Glomerular visceral epithelial cell (primary cell): ENCODE measurements at regions not wholly inside any gene's neighbourhood (a gene's known extent, or its start where the extent isn't known, plus 50 kb on each side); places are given as distances from the start of the nearest gene placed in this dataset.

Experiments used
- DNase-seq: peaks from one replicate; pipeline ENCODE4 v3.0.0-alpha.2; 2016; ENCODE audit errors: extremely low spot score

DNA sequence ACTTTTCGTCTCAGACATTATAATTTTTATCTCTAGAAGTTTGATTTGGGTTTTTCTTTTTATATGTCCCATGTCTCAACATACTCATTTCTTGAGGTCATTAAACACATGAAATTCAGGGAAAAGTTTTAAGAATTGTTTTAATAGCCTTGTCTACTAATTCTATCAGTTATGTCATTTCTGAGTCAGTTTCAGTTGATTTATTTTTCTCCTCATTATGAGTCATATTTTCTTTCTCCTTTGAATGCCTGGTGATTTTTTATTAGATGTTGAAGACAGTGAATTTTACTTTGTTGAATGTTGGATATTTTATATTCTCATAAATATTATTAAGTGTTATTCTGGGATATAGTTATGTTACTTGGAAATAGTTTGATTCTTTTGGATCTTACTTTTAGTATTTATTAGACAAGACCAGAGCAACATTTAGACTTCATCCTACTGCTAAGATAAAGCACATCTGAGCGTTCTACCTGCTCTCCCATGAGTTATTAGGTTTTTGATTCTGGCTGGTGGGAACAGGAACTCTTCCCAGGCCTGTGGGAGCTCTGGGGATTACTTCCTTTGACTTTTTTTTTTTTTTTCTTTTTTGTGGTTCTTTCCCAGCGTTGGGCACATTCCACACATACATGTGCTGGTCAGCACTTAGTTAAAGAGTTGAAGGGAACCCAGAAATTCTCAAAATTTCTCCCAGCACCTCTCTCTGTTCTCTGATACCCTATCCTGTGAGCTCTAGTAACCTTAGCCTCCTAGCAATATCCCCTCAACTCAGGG, 1157.7 kb downstream of the BCL11B start:
- no peak for DNase-seq

DNA sequence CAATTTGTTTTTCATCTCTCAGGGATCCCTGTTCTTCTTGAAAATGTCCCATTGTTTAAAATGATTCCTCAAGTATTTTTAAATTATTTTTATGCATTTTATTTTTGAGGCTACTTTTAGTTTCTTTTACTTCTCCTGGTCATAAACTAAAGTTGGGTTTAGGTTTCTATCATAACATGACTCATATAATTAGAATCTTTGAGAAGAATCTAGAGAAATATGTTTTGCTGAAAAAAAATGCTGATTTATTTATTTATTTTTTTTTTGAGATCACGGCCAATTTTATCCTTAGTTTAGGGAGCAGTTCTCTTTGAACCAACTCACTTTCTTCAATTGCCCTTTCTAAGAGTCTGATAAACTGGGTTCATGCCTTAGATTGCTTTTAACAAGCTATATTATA, 1157.1 kb downstream of the BCL11B start:
- no peak for DNase-seq

GRCh38 chr14:98118749-98119148, 1153.2 kb downstream of the BCL11B start:
- DNase-seq: no peak

DNA sequence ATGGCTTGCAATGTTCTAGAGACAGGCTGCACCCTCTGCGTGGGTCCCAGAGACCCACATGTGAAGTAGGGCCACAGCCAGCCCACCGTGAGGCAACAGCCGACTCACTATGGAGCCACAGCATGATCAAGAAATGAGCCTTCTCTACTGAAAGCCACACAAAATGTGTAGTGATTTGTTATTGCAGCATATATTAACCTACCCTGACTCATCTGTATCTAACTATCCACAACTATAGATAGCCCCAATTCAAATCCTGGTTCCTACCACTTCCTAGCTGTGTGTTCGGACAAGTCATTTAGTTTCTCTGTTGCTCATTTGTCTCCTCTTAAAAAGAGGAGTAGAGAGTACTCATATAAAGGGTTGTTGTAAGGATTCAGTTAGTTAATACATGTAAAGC, 1152.3 kb downstream of the BCL11B start:
- DNase-seq: no peak

DNA sequence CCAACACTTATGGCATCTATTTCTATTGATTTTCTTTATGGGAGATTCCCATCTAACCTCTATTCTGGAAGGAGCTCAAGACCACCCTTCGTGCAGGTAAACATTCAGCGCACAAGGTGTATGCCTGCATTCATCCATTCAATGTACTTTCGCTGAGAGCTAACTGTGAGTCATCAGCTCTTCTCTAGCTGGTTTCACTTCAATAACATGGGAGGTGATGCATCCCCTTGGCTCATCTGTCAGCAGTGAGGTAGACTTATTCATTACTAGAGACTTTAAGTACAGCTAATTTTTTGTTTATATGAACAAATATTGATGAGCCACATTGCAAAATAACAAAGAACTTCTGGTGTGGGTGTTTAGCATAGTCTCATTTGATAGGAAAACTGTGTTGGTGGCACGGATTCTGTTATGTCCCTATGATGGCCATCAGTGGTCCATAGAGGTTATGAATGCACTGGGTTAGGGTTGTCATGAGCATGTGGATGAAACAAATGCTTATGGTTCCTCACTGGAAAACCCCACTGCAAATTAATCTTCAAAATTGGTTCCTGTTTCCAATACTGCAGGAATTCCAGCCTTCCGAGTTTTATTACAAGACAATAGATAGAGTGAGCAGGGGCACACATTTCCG, 1151.0 kb downstream of the BCL11B start:
- DNase-seq: no peak

DNA sequence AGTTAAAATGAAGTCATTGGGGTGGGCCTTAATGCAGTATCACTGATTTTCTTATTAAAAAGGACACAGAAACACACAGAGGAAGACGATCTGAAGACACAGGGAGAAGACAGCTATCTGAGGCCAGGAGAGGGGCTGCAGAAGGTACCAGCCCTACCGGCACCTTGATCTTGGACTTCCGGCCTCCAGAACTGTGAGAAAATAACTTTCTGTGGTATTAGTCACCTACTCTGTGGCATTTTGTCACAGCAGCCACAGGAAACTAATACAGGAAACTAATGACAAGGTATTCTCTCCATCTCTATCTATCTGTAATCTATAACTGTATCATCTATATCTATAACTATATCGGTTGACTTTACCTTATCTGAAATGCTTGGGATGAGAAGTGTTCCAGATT, 1149.5 kb downstream of the BCL11B start:
- DNase-seq: no peak

- no peak for DNase-seq
Measured at GRCh38 chr14:98130691-98131090, 1141.3 kb downstream of the BCL11B start.

GRCh38 chr14:98131406-98131805, 1140.6 kb downstream of the BCL11B start:
- no peak for DNase-seq

DNA sequence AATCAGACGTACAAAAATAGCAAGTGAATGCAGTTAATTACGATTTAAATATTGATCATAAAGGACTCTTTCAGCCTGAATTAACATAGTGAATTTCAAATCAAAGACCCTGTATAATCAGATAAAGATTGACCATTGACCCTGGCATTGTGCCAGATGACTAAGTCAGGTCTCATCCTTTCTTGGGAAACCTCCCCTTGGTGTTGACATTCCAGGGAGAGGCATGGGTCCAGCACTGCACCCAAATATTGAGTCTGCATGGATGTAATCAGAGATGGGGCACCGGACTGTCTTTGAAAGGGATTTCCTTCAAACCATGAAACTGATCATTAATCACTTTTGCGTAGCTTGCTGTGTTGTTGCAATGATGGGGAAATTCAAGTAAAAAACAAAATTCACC, 1138.2 kb downstream of the BCL11B start:
- no peak for DNase-seq

DNA sequence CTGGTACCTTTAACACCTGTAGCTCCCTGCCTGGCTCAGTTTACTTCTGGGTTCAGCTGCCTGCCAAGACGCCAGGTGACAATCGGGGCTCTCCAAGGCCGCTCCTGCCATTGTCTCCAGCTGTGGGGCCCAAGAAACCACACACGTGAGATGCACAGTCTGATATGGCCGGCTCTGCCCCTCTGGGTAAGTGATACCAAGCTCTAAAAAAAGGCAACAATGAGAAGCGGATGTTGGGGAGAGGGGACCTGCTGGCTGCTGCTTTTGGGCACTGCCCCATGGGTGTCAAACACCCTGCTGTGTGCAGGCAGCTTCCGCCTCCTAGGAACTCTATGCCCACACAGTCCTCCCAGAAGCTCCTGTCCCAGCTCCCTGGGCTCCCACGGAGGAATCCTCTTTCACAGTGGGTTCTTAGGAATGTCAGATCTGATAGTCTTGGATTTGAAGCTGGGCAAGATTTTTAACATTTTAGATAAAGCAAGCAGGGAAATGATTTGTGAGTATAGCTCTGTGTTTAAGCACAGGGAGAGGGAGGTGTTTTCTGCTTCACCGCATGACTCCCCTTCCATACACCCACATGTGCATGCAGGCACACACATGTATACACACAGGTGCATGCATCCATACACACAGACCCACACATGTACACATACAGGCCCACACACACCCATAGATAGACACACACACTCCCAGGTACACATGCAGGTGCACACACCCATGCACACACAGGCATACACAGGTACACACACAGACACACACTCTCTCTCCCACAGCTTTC, 1135.8 kb downstream of the BCL11B start:
- no peak for DNase-seq

- no peak for DNase-seq
Measured at GRCh38 chr14:98137131-98138025, 1134.6 kb downstream of the BCL11B start.

DNA sequence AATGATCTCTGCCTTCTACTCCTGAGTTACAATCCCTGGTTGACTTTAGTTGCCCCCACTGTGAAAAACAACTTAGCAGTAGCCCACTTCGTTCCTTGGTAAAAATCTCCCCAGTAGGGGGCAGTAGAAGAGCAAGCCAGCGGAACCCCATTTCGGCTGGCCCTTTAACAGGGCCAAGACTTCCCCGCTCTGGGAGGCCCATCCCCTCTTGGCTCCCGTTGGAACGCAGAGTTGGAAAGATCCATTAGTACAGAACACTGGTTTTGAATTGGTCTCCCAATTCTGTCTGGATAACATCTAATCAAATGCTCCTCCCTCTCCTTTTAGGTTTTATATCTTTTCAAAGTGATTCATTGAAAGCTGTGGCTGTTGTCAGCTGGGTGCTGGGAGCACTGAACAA, 1133.3 kb downstream of the BCL11B start:
- no peak for DNase-seq

DNA sequence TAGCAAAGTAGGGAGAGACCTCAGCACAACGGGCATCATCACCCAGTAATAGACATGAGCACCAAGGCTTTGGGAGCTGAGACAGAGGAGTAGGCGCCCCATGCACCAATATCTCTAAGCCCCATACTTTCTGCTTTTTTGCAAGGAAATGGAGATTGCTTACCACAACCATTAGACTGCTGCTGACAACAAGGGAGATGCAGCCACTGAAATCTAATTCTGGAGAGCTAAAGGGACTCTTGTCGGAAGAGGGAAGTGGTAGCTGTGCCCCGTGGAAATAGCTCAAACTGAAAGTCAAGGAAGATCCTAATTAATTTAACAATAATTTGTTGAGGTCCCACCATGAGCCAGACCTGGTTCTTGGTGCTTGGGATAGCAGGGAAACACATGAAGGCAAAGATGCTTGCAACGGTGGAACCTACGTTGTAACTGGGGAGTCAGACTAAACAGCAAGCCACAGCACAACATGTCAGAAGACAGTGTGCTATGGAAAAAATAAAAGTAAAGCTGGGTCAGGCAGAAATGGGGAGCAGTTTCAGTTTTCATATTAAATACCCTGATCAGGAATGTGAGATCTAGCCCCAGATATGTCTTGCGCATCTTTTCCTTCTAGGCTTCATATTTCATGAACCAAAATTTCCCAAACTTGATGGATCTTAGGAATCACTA, 1131.0 kb downstream of the BCL11B start:
- no peak for DNase-seq

GRCh38 chr14:98143566-98143965, 1128.4 kb downstream of the BCL11B start:
- no peak for DNase-seq

DNA sequence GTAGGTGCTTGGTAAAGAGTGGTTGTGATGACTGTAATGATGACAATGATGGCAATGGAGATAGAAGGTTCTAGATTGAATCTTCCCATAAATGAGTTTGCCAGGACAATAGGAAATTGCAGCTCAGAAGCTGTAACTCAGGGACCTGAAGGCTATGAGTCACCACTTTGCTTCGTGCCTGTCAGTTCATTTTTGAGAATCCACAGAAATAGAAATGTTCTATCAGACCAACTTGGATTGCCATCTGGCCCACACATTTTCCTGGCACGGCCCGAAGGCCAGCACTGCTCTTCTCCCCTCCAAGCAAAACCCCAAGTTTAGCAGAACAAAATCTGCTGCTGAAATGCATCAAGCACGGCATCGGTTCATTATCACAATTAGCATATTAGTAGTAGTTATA, 1127.0 kb downstream of the BCL11B start:
- no peak for DNase-seq

- no peak for DNase-seq
Measured at GRCh38 chr14:98146416-98146815, 1125.6 kb downstream of the BCL11B start.

DNA sequence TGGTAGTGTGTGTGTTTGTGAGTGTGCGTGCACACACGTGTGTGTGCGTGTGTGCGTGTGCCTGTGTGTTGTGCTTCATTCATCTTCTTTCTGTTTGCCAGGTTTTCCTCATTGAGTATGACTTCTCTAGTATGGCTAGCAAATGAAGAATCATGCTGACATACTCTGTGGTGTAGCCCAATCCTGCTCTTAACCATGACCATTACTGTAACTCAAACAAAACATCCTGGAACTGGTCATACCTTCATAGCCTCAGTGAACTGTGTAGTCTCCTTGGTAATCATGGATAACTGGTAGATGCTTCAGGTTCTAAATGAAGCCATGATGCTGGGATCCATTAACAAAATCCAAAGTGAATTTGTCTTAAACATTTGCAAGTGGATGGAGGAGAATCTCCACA, 1117.7 kb downstream of the BCL11B start:
- DNase-seq: no peak

GRCh38 chr14:98156411-98156810, 1115.6 kb downstream of the BCL11B start:
- no peak for DNase-seq

GRCh38 chr14:98160901-98161300, 1111.1 kb downstream of the BCL11B start:
- DNase-seq: no peak

DNA sequence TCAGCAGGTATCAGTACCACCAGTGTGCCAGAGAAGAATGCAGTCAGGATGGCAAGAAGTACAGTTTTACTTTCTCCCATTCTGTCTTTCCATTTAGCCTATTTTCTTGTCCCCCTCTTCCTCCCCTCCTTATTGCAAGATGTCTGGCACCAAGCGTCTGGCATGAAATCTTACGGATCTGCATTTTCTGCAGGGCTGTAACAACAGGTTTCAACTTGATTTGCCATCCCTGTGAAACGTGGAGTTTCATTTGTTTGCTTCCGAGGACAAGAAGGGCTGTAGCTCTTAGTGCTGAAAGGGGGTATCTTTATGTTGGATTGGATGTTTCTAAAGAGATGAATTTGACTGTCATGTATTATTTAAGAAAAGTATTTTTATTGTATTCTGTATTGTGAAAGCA, 1110.6 kb downstream of the BCL11B start:
- no peak for DNase-seq
